ENCODE measurements at regions not wholly inside any gene's neighbourhood (a gene's known extent, or its start where the extent isn't known, plus 50 kb on each side); places are given as distances from the start of the nearest gene placed in this dataset.

GRCh38 chr7:52571026-52571425 is 464.4 kb upstream of the POM121L12 start:
- Histone ChIP-seq H3K27ac (ENCODE audit: extremely low read depth, low read depth, low read length) (no peak overlapping the region), H3K9me3 (ENCODE audit: control insufficient read depth, insufficient read depth, low read depth, low read length) (no peaks in the 10 kb centered on the region), H3K36me3 (ENCODE audit: control insufficient read depth in 2 of 2, insufficient read depth in 1 of 2, low read length in 2 of 2) (no peaks in the 10 kb centered on the region), H3K4me1 (ENCODE audit: control insufficient read depth, insufficient read depth, low read length) (no peaks in the 10 kb centered on the region), H3K4me3 (ENCODE audit: low read depth, low read length) (no peak overlapping the region)
- TF ChIP-seq REPIN1 (tag by site-specific recombination; IDR thresholded peaks at IDR 0.05; ENCODE audit: low read depth): no peak
- TF ChIP-seq KLF1 (tag by site-specific recombination; IDR thresholded peaks at IDR 0.05): no peak
- TF ChIP-seq YY2 (tag by site-specific recombination; IDR thresholded peaks at IDR 0.05): no peak
- TF ChIP-seq ZNF521 (tag by site-specific recombination; IDR thresholded peaks at IDR 0.05): no peak
- no peak for TF ChIP-seq ZNF19 (tag by site-specific recombination; IDR thresholded peaks at IDR 0.05; ENCODE audit: low read depth)
- TF ChIP-seq GLIS2 (tag by site-specific recombination; IDR thresholded peaks at IDR 0.05): no peak
- TF ChIP-seq ZNF776 (tag by site-specific recombination; IDR thresholded peaks at IDR 0.05; ENCODE audit: borderline replicate concordance): no peak
- TF ChIP-seq SETDB1 (IDR thresholded peaks at IDR 0.05; ENCODE audit: insufficient read length, low read length): no peak
- no peak for TF ChIP-seq ZNF624 (tag by site-specific recombination; IDR thresholded peaks at IDR 0.05)
- TF ChIP-seq ZNF280C (tag by site-specific recombination; IDR thresholded peaks at IDR 0.05): no peak
- TF ChIP-seq KLF17 (tag by site-specific recombination; IDR thresholded peaks at IDR 0.05): no peak
- no peak for TF ChIP-seq ZNF600 (tag by site-specific recombination; IDR thresholded peaks at IDR 0.05)
- no peak for TF ChIP-seq ZNF341 (tag by site-specific recombination; IDR thresholded peaks at IDR 0.05; ENCODE audit: low read depth)
- no peak for TF ChIP-seq KLF16 (tag by site-specific recombination; IDR thresholded peaks at IDR 0.05)
- no peak for TF ChIP-seq ZNF335 (tag by site-specific recombination; conservative IDR thresholded peaks at IDR 0.05)
- ChIA-PET POLR2A (no interaction called here), CTCF (no interaction called here)

- Histone ChIP-seq H3K36me3 (ENCODE audit: control insufficient read depth in 2 of 2, insufficient read depth in 1 of 2, low read length in 2 of 2) (no peaks in the 10 kb centered on the region), H3K4me3 (ENCODE audit: low read depth, low read length) (no peak overlapping the region), H3K27ac (ENCODE audit: extremely low read depth, low read depth, low read length) (no peak overlapping the region), H3K4me1 (ENCODE audit: control insufficient read depth, insufficient read depth, low read length) (no peaks in the 10 kb centered on the region), H3K9me3 (ENCODE audit: control insufficient read depth, insufficient read depth, low read depth, low read length) (no peaks in the 10 kb centered on the region)
- ChIA-PET CTCF (no interaction called here), POLR2A (no interaction called here)
- TF ChIP-seq ZNF830 (tag by site-specific recombination; IDR thresholded peaks at IDR 0.05; ENCODE audit: low read depth) (no peak), ZNF660 (tag by site-specific recombination; IDR thresholded peaks at IDR 0.05) (no peak), ZNF221 (tag by site-specific recombination; IDR thresholded peaks at IDR 0.05; ENCODE audit: borderline replicate concordance) (no peak), ZNF175 (tag by site-specific recombination; IDR thresholded peaks at IDR 0.05) (no peak), ZNF692 (tag by site-specific recombination; IDR thresholded peaks at IDR 0.05) (no peak), ZNF426 (tag by site-specific recombination; IDR thresholded peaks at IDR 0.05) (no peak), ZNF354C (tag by site-specific recombination; IDR thresholded peaks at IDR 0.05; ENCODE audit: borderline replicate concordance, low read depth) (no peak), SP2 (tag by site-specific recombination; IDR thresholded peaks at IDR 0.05) (no peak), OVOL3 (tag by site-specific recombination; IDR thresholded peaks at IDR 0.05) (no peak), HOXC10 (CRISPR knock-in tag; IDR thresholded peaks at IDR 0.05) (no peak), ZNF549 (tag by site-specific recombination; IDR thresholded peaks at IDR 0.05) (no peak), ZNF530 (tag by site-specific recombination; IDR thresholded peaks at IDR 0.05; ENCODE audit: low read depth) (no peak), ZFHX2 (tag by site-specific recombination; conservative IDR thresholded peaks at IDR 0.05) (no peak), ZNF26 (tag by site-specific recombination; IDR thresholded peaks at IDR 0.05) (no peak), ZSCAN30 (tag by site-specific recombination; IDR thresholded peaks at IDR 0.05) (no peak), ZNF548 (tag by site-specific recombination; IDR thresholded peaks at IDR 0.05) (no peak), ZNF571 (tag by site-specific recombination; IDR thresholded peaks at IDR 0.05) (no peak)
Measured at GRCh38 chr7:52569151-52569550, 466.3 kb upstream of the POM121L12 start.

Measured in HEK293 (cell line).